Osteocyte (in vitro differentiated cells): ENCODE measurements at regions not wholly inside any gene's neighbourhood (a gene's known extent, or its start where the extent isn't known, plus 50 kb on each side); places are given as distances from the start of the nearest gene placed in this dataset.

ENCODE experiments used
- DNase-seq: peaks from one replicate; pipeline ENCODE4 v3.0.0; 2021; ENCODE audit warnings: mixed read lengths; ENCODE audit not compliant: unreplicated experiment; ENCODE audit errors: extremely low spot score
- H3K27ac Mint-ChIP-seq: one replicate; pipeline ENCODE4 v1.8.0; 2021; ENCODE audit warnings: mild to moderate bottlenecking, mixed read lengths; ENCODE audit not compliant: unreplicated experiment
- H3K27me3 Mint-ChIP-seq: one replicate; pipeline ENCODE4 v1.8.0; 2021; ENCODE audit warnings: mixed read lengths; ENCODE audit not compliant: unreplicated experiment
- H3K36me3 Mint-ChIP-seq: one replicate; pipeline ENCODE4 v1.8.0; 2021; ENCODE audit warnings: mixed read lengths; ENCODE audit not compliant: unreplicated experiment
- H3K4me1 Mint-ChIP-seq: one replicate; pipeline ENCODE4 v1.8.0; 2021; ENCODE audit warnings: mixed read lengths; ENCODE audit not compliant: unreplicated experiment
- H3K4me3 Mint-ChIP-seq: one replicate; pipeline ENCODE4 v1.8.0; 2021; ENCODE audit warnings: mild to moderate bottlenecking, moderate library complexity, mixed read lengths; ENCODE audit not compliant: unreplicated experiment
- H3K9me3 Mint-ChIP-seq: one replicate; pipeline ENCODE4 v1.8.0; 2021; ENCODE audit warnings: mixed read lengths; ENCODE audit not compliant: unreplicated experiment
- CTCF ChIP-seq: fragments of 200-600 bp; sonication (generic); IDR thresholded peaks from 2 replicates; pipeline ENCODE4 v1.5.0; 2021; ENCODE audit warnings: antibody characterized with exemption, mild to moderate bottlenecking, moderate library complexity

DNA sequence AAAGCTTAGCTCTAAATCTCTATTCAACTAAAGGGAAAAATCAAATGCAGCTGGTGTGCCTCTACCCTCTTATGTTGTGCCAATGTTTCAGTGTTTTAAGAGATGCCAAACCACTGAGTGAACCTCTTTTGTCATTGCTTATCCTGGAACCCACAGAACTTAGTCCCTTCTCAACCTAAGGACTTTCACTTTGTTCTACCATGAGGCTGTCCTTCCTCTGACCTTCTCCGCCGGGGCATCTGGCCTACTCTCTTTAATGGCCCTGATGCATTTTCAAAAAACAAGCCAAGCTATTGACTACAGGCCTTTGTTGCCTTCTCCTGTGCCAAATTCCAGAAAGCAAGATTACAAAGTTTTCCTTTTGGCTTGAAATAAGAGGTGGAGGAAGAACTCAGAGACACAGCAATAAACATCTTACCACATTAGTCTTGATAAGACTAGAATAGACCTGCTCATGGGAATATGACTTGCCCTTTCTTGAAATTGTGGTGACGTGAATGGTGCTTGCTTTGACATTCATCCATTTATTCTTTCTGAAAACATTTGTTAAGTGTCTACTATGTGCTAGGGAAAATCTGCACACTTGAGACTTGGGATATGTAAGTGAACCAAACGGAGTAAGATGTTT, 253.2 kb upstream of the SMIM30 start:
- TF ChIP-seq CTCF = no peak

GRCh38 chr7:113370910-113371309, 252.6 kb upstream of the SMIM30 start:
- no peak overlapping the region for H3K4me3 Mint-ChIP-seq
- H3K4me1 Mint-ChIP-seq = no peaks in the 10 kb centered on the region
- no peaks in the 10 kb centered on the region for H3K36me3 Mint-ChIP-seq
- peaks cover 9% of the 10 kb centered on the region for H3K27me3 Mint-ChIP-seq
- H3K27ac Mint-ChIP-seq = no peak overlapping the region
- TF ChIP-seq CTCF = no peak
- DNase-seq = no peak
- no peaks in the 10 kb centered on the region for H3K9me3 Mint-ChIP-seq

More for the DNA sequence above, 253.2 kb upstream of the SMIM30 start:
- Mint-ChIP-seq H3K27ac (no peak overlapping the region), H3K4me3 (no peak overlapping the region), H3K27me3 (peaks cover 12% of the 10 kb centered on the region), H3K4me1 (no peaks in the 10 kb centered on the region), H3K36me3 (no peaks in the 10 kb centered on the region), H3K9me3 (no peaks in the 10 kb centered on the region)
- no peak for DNase-seq

GRCh38 chr7:113368256-113368655, 249.9 kb upstream of the SMIM30 start:
- Mint-ChIP-seq H3K36me3 (no peaks in the 10 kb centered on the region), H3K4me1 (no peaks in the 10 kb centered on the region), H3K27ac (no peak overlapping the region), H3K9me3 (no peaks in the 10 kb centered on the region), H3K4me3 (no peak overlapping the region), H3K27me3 (peaks cover 8% of the 10 kb centered on the region)
- TF ChIP-seq CTCF = no peak
- DNase-seq = no peak

- Mint-ChIP-seq H3K27me3 (peaks cover 8% of the 10 kb centered on the region), H3K27ac (no peak overlapping the region), H3K36me3 (no peaks in the 10 kb centered on the region), H3K4me1 (no peaks in the 10 kb centered on the region), H3K4me3 (no peak overlapping the region), H3K9me3 (no peaks in the 10 kb centered on the region)
- TF ChIP-seq CTCF = no peak
- no peak for DNase-seq
Observed at GRCh38 chr7:113367041-113367586, 248.8 kb upstream of the SMIM30 start.

DNA sequence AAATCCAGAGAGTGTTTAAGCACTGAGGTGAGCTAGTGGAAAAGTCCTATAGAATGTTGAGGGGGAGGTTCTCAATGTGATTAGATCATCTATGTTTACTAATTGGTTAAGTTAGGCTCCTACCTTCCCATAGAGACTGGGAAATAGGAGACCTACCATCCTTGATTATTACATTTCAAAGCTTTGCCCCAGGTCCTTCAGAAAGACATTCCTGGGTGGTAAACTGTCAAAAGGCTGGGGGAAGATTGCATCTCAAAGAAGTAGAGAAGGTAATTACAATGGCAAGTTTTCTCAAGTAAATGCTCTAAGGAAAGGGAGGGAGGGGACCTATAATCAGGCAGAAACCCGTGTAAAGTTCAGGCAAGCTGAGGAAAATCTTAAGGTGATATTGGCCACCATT, 247.8 kb upstream of the SMIM30 start:
- Mint-ChIP-seq H3K27me3 (peaks cover 8% of the 10 kb centered on the region), H3K9me3 (no peaks in the 10 kb centered on the region), H3K27ac (no peak overlapping the region), H3K4me1 (no peaks in the 10 kb centered on the region), H3K36me3 (no peaks in the 10 kb centered on the region), H3K4me3 (no peak overlapping the region)
- TF ChIP-seq CTCF = no peak
- no peak for DNase-seq
